MCF 10A (cell line): ENCODE measurements at regions not wholly inside any gene's neighbourhood (a gene's known extent, or its start where the extent isn't known, plus 50 kb on each side); places are given as distances from the start of the nearest gene placed in this dataset.
"Not testable (repeated sequence)": the region's sequence is repeated elsewhere in the genome, so short reads cannot be mapped to it uniquely, and the experiment has no call there.

Experiments
- BruUV-seq: library from RNA; stranded (reverse); fragments of 400-500 nt; replicated peaks from 2 replicates; lab custom pipeline; 2021; lab: Mats Ljungman, UMichigan
- CTCF ChIA-PET: fragments of 300-600 bp; sonication (Branson Sonifier 250); formaldehyde crosslinking; extraction: SDS; loops from one replicate; lab custom pipeline; 2021; ENCODE audit warnings: antibody characterized with exemption, inconsistent platforms; lab: Yijun Ruan, JAX
- POLR2A ChIA-PET: fragments of 300-600, 350-650 bp; sonication (Branson Sonifier 250); formaldehyde crosslinking; extraction: SDS; loops from one replicate; lab custom pipeline; 2020; ENCODE audit warnings: antibody characterized with exemption, inconsistent platforms; lab: Yijun Ruan, JAX
- DNase-seq: peaks from one replicate; pipeline ENCODE4 v3.0.0-alpha.2; 2018; ENCODE audit not compliant: unreplicated experiment
- H3K27ac Mint-ChIP-seq: one replicate; pipeline ENCODE4 v1.8.0; 2022; ENCODE audit warnings: mild to moderate bottlenecking, low read depth, mixed read lengths; ENCODE audit not compliant: unreplicated experiment
- H3K27me3 Mint-ChIP-seq: one replicate; pipeline ENCODE4 v1.8.0; 2022; ENCODE audit warnings: mixed read lengths; ENCODE audit not compliant: insufficient read depth, unreplicated experiment
- H3K36me3 Mint-ChIP-seq: one replicate; pipeline ENCODE4 v1.8.0; 2022; ENCODE audit warnings: mild to moderate bottlenecking, moderate library complexity, mixed read lengths; ENCODE audit not compliant: insufficient read depth, unreplicated experiment
- H3K4me1 Mint-ChIP-seq: one replicate; pipeline ENCODE4 v1.8.0; 2022; ENCODE audit warnings: mixed read lengths; ENCODE audit not compliant: insufficient read depth, unreplicated experiment
- H3K4me3 Mint-ChIP-seq: one replicate; pipeline ENCODE4 v1.8.0; 2022; ENCODE audit warnings: mild to moderate bottlenecking, moderate library complexity, mixed read lengths; ENCODE audit not compliant: unreplicated experiment
- H3K9me3 Mint-ChIP-seq: one replicate; pipeline ENCODE4 v1.8.0; 2022; ENCODE audit warnings: mixed read lengths; ENCODE audit not compliant: unreplicated experiment
- intact Hi-C: fragments of 100-400 bp; cut with micrococcal nuclease; formaldehyde crosslinking; loops from 2 replicates; pipeline ENCODE4 v1.14.1; 2022
- TF ChIP-seq, protein P1 (sequence below): fragments of 200-600 bp; IDR thresholded peaks from one replicate; pipeline ENCODE4 v1.8.0; 2022; ENCODE audit warnings: antibody characterized with exemption, mild to moderate bottlenecking; ENCODE audit not compliant: unreplicated experiment

DNA sequence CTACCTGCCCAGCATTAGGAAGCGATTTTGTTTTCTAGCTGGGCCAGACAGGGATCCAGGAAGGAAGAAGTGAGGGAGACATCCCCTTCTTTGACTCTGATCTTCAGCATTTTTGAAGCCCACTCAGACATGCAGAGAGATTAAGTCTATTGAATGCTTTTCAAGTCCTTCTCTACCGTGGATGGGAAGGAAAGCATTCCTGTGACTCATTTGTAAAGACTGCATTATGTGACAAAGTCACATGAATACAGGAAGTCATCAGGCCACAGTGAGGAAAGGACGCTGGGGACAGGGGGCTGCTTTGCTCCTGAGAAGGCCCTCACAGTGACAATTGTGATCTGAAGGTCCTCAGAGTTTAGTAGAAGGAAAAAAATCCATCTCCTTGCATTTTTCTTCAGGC is 67.4 kb upstream of the GBA3 start:
- intact Hi-C loops: no loop called here

DNA sequence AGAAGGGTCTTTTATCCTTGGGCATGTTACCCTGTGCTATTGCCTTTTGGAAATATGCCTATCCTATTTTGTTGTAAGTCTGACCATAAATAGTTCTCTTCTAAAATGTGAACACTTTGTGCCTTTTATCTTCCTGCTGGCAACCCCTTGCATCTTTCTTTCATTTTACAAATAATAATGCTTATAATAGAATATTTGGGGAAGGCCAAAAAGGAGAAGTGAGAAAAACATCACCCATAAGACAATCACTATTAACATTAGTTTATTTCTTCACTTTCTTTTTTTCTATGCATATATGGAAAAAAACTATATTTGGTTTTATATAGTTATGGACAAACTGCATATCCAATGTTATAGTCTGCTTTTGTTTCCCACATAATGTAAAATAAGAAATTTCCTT is 64.9 kb upstream of the GBA3 start:
- H3K4me1 Mint-ChIP-seq, POLR2A ChIA-PET, H3K27me3 Mint-ChIP-seq, H3K36me3 Mint-ChIP-seq, DNase-seq, H3K27ac Mint-ChIP-seq, intact Hi-C loops, H3K9me3 Mint-ChIP-seq, CTCF ChIA-PET, BruUV-seq, H3K4me3 Mint-ChIP-seq: not testable (repeated sequence)

More for the DNA sequence above, 67.4 kb upstream of the GBA3 start:
- ChIA-PET POLR2A (no interaction called here), CTCF (interaction anchor here (0.6 kb wide), 2 partner anchors 16 to 137 kb away, joined by 3 read pairs; no protein-coding TSS in a partner anchor)
- no peak overlapping the region for H3K4me3 Mint-ChIP-seq
- TF ChIP-seq, protein P1, sequence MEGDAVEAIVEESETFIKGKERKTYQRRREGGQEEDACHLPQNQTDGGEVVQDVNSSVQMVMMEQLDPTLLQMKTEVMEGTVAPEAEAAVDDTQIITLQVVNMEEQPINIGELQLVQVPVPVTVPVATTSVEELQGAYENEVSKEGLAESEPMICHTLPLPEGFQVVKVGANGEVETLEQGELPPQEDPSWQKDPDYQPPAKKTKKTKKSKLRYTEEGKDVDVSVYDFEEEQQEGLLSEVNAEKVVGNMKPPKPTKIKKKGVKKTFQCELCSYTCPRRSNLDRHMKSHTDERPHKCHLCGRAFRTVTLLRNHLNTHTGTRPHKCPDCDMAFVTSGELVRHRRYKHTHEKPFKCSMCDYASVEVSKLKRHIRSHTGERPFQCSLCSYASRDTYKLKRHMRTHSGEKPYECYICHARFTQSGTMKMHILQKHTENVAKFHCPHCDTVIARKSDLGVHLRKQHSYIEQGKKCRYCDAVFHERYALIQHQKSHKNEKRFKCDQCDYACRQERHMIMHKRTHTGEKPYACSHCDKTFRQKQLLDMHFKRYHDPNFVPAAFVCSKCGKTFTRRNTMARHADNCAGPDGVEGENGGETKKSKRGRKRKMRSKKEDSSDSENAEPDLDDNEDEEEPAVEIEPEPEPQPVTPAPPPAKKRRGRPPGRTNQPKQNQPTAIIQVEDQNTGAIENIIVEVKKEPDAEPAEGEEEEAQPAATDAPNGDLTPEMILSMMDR: no peak
- H3K27me3 Mint-ChIP-seq: no peaks in the 10 kb centered on the region
- H3K36me3 Mint-ChIP-seq: no peaks in the 10 kb centered on the region
- H3K27ac Mint-ChIP-seq: no peak overlapping the region
- no peaks in the 10 kb centered on the region for H3K9me3 Mint-ChIP-seq
- BruUV-seq: no TSS peak
- DNase-seq: no peak
- no peaks in the 10 kb centered on the region for H3K4me1 Mint-ChIP-seq

DNA sequence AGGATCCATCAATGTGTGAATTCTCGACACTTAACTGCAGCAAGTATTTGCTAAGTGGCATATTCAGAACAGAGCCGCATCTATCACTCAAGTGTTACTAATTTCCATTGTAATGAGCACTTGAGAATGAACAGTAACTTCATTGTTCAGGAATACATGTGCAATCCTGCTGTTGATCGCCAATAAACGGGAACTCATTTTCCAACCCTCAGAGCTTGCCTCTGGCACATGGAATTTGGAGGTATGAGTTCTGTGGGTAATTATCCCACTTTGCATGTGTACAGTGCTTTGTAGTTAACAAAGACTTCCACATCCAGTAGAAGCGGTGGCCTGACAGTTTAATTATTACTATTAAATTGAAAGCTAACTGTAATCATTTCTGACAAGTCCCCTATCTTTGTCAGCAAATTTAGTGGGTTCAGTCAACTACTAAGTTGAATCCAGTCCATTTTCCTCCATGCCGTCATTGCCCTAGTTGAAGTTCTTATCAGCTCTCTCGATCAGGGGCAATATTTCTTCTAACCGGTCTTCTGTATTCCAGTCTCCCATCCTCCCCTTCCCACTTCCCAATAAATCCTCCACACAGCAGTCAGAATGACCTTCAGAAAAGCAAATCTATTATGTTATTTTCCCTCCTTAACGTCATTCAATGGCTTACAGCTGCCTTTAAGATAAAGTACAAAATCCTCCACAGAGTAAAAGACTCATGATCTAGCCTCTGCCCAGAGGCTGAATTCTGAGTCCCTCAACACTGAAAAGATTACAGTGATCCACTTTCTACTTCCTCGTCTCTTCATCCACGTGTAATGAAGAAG is 62.4 kb upstream of the GBA3 start:
- BruUV-seq, intact Hi-C loops, POLR2A ChIA-PET, H3K4me1 Mint-ChIP-seq, H3K27me3 Mint-ChIP-seq, H3K4me3 Mint-ChIP-seq, H3K36me3 Mint-ChIP-seq, H3K27ac Mint-ChIP-seq, CTCF ChIA-PET, H3K9me3 Mint-ChIP-seq, DNase-seq: not testable (repeated sequence)

DNA sequence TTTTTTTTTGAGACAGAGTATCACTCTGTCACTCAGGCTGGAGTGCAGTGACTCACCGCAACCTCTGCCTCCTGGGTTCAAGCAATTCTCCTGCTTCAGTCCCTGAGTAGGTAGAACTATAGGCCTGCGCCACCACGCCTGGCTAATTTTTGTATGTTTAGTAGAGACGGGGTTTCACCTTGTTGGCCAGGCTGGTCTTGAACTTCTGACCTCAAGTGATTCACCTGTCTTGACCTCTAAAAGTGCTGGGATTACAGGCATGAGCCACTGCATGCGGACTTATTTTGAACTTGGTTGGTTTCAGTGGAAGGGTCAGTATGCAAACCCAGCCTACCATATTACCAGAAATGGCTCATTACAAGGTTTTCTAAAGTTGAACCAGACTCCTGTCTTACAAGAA is 61.6 kb upstream of the GBA3 start:
- CTCF ChIA-PET, H3K27me3 Mint-ChIP-seq, intact Hi-C loops, H3K4me3 Mint-ChIP-seq, POLR2A ChIA-PET, H3K4me1 Mint-ChIP-seq, DNase-seq, BruUV-seq, H3K36me3 Mint-ChIP-seq, H3K9me3 Mint-ChIP-seq, H3K27ac Mint-ChIP-seq: not testable (repeated sequence)

DNA sequence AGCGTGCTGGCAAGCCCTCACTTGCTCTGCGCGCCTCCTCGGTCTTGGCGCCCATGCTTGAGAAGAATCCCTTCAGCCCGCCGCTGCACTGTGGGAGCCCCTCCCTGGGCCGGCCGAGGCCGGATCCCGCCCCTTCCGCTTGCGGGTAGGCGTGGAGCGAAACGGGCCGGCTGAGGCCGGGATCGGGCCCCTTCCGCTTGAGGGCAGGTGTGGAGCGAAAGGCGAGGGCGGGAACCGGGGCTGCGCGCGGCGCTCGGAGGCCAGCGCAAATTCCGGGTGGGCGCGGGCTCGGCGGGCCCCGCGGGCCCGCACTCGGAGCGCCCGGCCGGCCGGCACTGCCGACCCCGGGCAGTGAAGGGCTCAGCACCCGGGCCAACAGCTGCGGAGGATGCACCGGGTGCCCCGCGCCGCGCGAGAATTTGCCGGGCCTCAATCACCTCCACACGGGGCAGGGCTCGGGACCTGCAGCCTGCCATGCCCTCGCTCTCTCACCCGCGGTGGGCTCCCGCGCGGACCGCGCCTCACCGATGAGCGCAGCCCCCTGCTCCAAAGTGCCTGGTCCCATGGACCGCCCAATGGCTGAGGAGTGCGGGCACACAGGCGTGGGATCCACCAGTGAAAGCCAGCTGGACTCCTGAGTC is 58.1 kb upstream of the GBA3 start:
- no peak overlapping the region for H3K4me3 Mint-ChIP-seq
- BruUV-seq: no TSS peak

DNA sequence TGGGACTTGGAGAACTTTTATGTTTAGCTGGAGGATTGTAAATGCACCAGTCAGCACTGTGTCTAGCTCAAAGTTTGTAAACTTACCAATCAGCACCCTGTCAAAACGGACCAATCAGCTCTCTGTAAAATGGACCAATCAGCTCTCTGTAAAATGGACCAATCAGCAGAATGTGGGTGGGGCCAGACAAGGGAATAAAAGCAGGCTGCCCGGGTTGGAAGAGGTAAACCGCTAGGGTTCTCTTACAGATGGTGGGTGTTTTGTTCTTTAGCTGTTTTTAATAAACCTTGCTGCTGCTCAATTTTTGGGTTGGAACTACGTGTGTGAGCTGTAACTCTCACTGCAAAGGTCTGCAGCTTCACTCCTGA is 57.6 kb upstream of the GBA3 start:
- CTCF ChIA-PET, H3K4me1 Mint-ChIP-seq, H3K27me3 Mint-ChIP-seq, H3K4me3 Mint-ChIP-seq, BruUV-seq, DNase-seq, intact Hi-C loops, H3K27ac Mint-ChIP-seq, H3K9me3 Mint-ChIP-seq, H3K36me3 Mint-ChIP-seq: not testable (repeated sequence)
- POLR2A ChIA-PET: interaction anchor here (0.6 kb wide), 1 partner anchor 13 kb away, joined by 3 read pairs; no protein-coding TSS in a partner anchor

More for the DNA sequence above, 58.1 kb upstream of the GBA3 start:
- no peak for DNase-seq
- CTCF ChIA-PET: no interaction called here
- intact Hi-C loops: no loop called here
- Mint-ChIP-seq H3K36me3 (no peaks in the 10 kb centered on the region), H3K27me3 (no peaks in the 10 kb centered on the region), H3K9me3 (no peaks in the 10 kb centered on the region), H3K27ac (no peak overlapping the region), H3K4me1 (no peaks in the 10 kb centered on the region)
- TF ChIP-seq, protein P1: no peak
- POLR2A ChIA-PET: interaction anchor here (0.6 kb wide), 1 partner anchor 13 kb away, joined by 3 read pairs; no protein-coding TSS in a partner anchor
